Endothelial cell (in vitro differentiated cells): ENCODE measurements at regions not wholly inside any gene's neighbourhood (a gene's known extent, or its start where the extent isn't known, plus 50 kb on each side); places are given as distances from the start of the nearest gene placed in this dataset.

Experiments
- DNase-seq: peaks from one replicate; pipeline ENCODE4 v3.0.0; 2021; ENCODE audit warnings: low spot score
- H3K27ac Mint-ChIP-seq: one replicate; pipeline ENCODE4 v1.8.0; 2021; ENCODE audit warnings: mixed read lengths, inconsistent platforms; ENCODE audit not compliant: unreplicated experiment
- H3K27me3 Mint-ChIP-seq: one replicate; pipeline ENCODE4 v1.8.0; 2021; ENCODE audit warnings: mild to moderate bottlenecking, moderate library complexity, mixed read lengths, inconsistent platforms; ENCODE audit not compliant: unreplicated experiment
- H3K36me3 Mint-ChIP-seq: one replicate; pipeline ENCODE4 v1.8.0; 2021; ENCODE audit warnings: mild to moderate bottlenecking, low read depth, mixed read lengths, inconsistent platforms; ENCODE audit not compliant: unreplicated experiment
- H3K4me1 Mint-ChIP-seq: one replicate; pipeline ENCODE4 v1.8.0; 2021; ENCODE audit warnings: mild to moderate bottlenecking, mixed read lengths, inconsistent platforms; ENCODE audit not compliant: unreplicated experiment
- H3K4me3 Mint-ChIP-seq: one replicate; pipeline ENCODE4 v1.8.0; 2021; ENCODE audit warnings: mild to moderate bottlenecking, mixed read lengths, inconsistent platforms; ENCODE audit not compliant: unreplicated experiment
- H3K9me3 Mint-ChIP-seq: one replicate; pipeline ENCODE4 v1.8.0; 2021; ENCODE audit warnings: mixed read lengths, inconsistent platforms; ENCODE audit not compliant: unreplicated experiment
- CTCF ChIP-seq: fragments of 200-600 bp; sonication (generic); IDR thresholded peaks from one replicate; pipeline ENCODE4 v1.5.0; 2021; ENCODE audit warnings: antibody characterized with exemption; ENCODE audit not compliant: unreplicated experiment

GRCh38 chr15:61700803-61701202, 359.4 kb downstream of the VPS13C start:
- no peaks in the 10 kb centered on the region for H3K9me3 Mint-ChIP-seq
- no peak for DNase-seq
- H3K27me3 Mint-ChIP-seq, result no peaks in the 10 kb centered on the region
- H3K4me1 Mint-ChIP-seq, result peaks cover 16% of the 10 kb centered on the region
- H3K36me3 Mint-ChIP-seq, result no peaks in the 10 kb centered on the region
- no peak overlapping the region for H3K4me3 Mint-ChIP-seq
- no peak for TF ChIP-seq CTCF
- no peak overlapping the region for H3K27ac Mint-ChIP-seq

- peaks cover 7% of the 10 kb centered on the region for H3K4me1 Mint-ChIP-seq
- no peak for DNase-seq
- TF ChIP-seq CTCF, result no peak
- no peak overlapping the region for H3K27ac Mint-ChIP-seq
- no peak overlapping the region for H3K4me3 Mint-ChIP-seq
- H3K9me3 Mint-ChIP-seq, result no peaks in the 10 kb centered on the region
- H3K36me3 Mint-ChIP-seq, result no peaks in the 10 kb centered on the region
- H3K27me3 Mint-ChIP-seq, result no peaks in the 10 kb centered on the region
These were observed 362.5 kb downstream of the VPS13C start for GRCh38 chr15:61697796-61698195.

GRCh38 chr15:61689067-61689466, 371.2 kb downstream of the VPS13C start:
- Mint-ChIP-seq H3K4me1 (peaks cover 3% of the 10 kb centered on the region), H3K27ac (no peak overlapping the region), H3K36me3 (no peaks in the 10 kb centered on the region), H3K9me3 (no peaks in the 10 kb centered on the region), H3K27me3 (no peaks in the 10 kb centered on the region), H3K4me3 (no peak overlapping the region)
- TF ChIP-seq CTCF, result no peak
- no peak for DNase-seq

- Mint-ChIP-seq H3K4me3 (no peak overlapping the region), H3K36me3 (no peaks in the 10 kb centered on the region), H3K27me3 (no peaks in the 10 kb centered on the region), H3K4me1 (peaks cover 3% of the 10 kb centered on the region), H3K27ac (no peak overlapping the region), H3K9me3 (no peaks in the 10 kb centered on the region)
- no peak for TF ChIP-seq CTCF
- no peak for DNase-seq
These were observed 372.6 kb downstream of the VPS13C start for GRCh38 chr15:61687651-61688050.

- no peak overlapping the region for H3K4me3 Mint-ChIP-seq
- DNase-seq, result no peak
- peaks cover 3% of the 10 kb centered on the region for H3K4me1 Mint-ChIP-seq
- H3K27ac Mint-ChIP-seq, result no peak overlapping the region
- H3K36me3 Mint-ChIP-seq, result no peaks in the 10 kb centered on the region
- no peaks in the 10 kb centered on the region for H3K9me3 Mint-ChIP-seq
- H3K27me3 Mint-ChIP-seq, result no peaks in the 10 kb centered on the region
- TF ChIP-seq CTCF, result no peak
These were observed 373.1 kb downstream of the VPS13C start for GRCh38 chr15:61687124-61687523.
